H9 (cell line): ENCODE measurements at regions not wholly inside any gene's neighbourhood (a gene's known extent, or its start where the extent isn't known, plus 50 kb on each side); places are given as distances from the start of the nearest gene placed in this dataset.

Experiments
- DNase-seq: peaks from one replicate; pipeline ENCODE4 v3.0.0-alpha.2; 2017
- H2AFZ ChIP-seq: one replicate; pipeline ENCODE4 v1.6.1; 2013; ENCODE audit warnings: mild to moderate bottlenecking, low read length, control low read depth, moderate library complexity
- H2AK5ac ChIP-seq: 2 replicates; pipeline ENCODE4 v1.6.1; 2013; ENCODE audit warnings: low read length, control low read depth, mixed read lengths; ENCODE audit not compliant: insufficient read length
- H2BK120ac ChIP-seq: one replicate; pipeline ENCODE4 v1.6.1; 2013; ENCODE audit warnings: low read depth, mild to moderate bottlenecking, low read length, control low read depth, inconsistent platforms; ENCODE audit not compliant: poor library complexity, severe bottlenecking
- H2BK12ac ChIP-seq: 2 replicates; pipeline ENCODE4 v1.6.1; 2013; ENCODE audit warnings: low read length, control low read depth, mixed read lengths, low read depth; ENCODE audit not compliant: insufficient read length
- H2BK15ac ChIP-seq: 2 replicates; pipeline ENCODE4 v1.6.1; 2013; ENCODE audit warnings: low read depth, low read length, control low read depth
- H2BK20ac ChIP-seq: one replicate; pipeline ENCODE4 v1.6.1; 2013; ENCODE audit warnings: low read depth, mild to moderate bottlenecking, low read length, control low read depth, inconsistent platforms; ENCODE audit not compliant: poor library complexity, severe bottlenecking
- H2BK5ac ChIP-seq: 2 replicates; pipeline ENCODE4 v1.6.1; 2013; ENCODE audit warnings: low read length, control low read depth, mixed read lengths; ENCODE audit not compliant: insufficient read length
- H3K14ac ChIP-seq: 2 replicates; pipeline ENCODE4 v1.6.1; 2013; ENCODE audit warnings: low read length, control low read depth; ENCODE audit not compliant: insufficient read depth
- H3K18ac ChIP-seq: 2 replicates; pipeline ENCODE4 v1.6.1; 2013; ENCODE audit warnings: low read depth, mild to moderate bottlenecking, mixed read lengths, low read length, control low read depth; ENCODE audit not compliant: insufficient read length
- H3K23ac ChIP-seq: 2 replicates; pipeline ENCODE4 v1.6.1; 2013; ENCODE audit warnings: low read length, control low read depth, mixed read lengths, low read depth; ENCODE audit not compliant: insufficient read length
- H3K23me2 ChIP-seq: 2 replicates; pipeline ENCODE4 v1.6.1; 2013; ENCODE audit warnings: low read depth, mild to moderate bottlenecking, mixed read lengths, low read length, control low read depth; ENCODE audit not compliant: insufficient read length, poor library complexity, severe bottlenecking
- H3K27ac ChIP-seq: 2 replicates; pipeline ENCODE4 v1.5.1; 2013; ENCODE audit warnings: low read length, control low read depth, mixed read lengths, low read depth; ENCODE audit not compliant: insufficient read length
- H3K27me3 ChIP-seq: 2 replicates; pipeline ENCODE4 v1.6.1; 2013; ENCODE audit warnings: low read length, control low read depth, inconsistent platforms; ENCODE audit not compliant: insufficient read depth
- H3K4ac ChIP-seq: 2 replicates; pipeline ENCODE4 v1.6.1; 2013; ENCODE audit warnings: low read depth, mild to moderate bottlenecking, control low read depth, inconsistent platforms, low read length, moderate library complexity
- H3K4me1 ChIP-seq: 2 replicates; pipeline ENCODE4 v1.6.1; 2013; ENCODE audit warnings: low read length, control low read depth, inconsistent platforms; ENCODE audit not compliant: insufficient read depth
- H3K4me2 ChIP-seq: 2 replicates; pipeline ENCODE4 v1.6.1; 2013; ENCODE audit warnings: low read length, control low read depth, mixed read lengths; ENCODE audit not compliant: insufficient read length, insufficient read depth
- H3K56ac ChIP-seq: 2 replicates; pipeline ENCODE4 v1.6.1; 2013; ENCODE audit warnings: low read depth, mild to moderate bottlenecking, mixed read lengths, low read length, control low read depth; ENCODE audit not compliant: insufficient read length
- H3K79me1 ChIP-seq: 2 replicates; pipeline ENCODE4 v1.6.1; 2013; ENCODE audit warnings: low read depth, mild to moderate bottlenecking, moderate library complexity, low read length, control low read depth, inconsistent platforms; ENCODE audit not compliant: insufficient read depth, poor library complexity, severe bottlenecking
- H3K79me2 ChIP-seq: 2 replicates; pipeline ENCODE4 v1.6.1; 2013; ENCODE audit warnings: low read length, control low read depth, inconsistent platforms; ENCODE audit not compliant: insufficient read depth
- H3K9ac ChIP-seq: 2 replicates; pipeline ENCODE4 v1.6.1; 2013; ENCODE audit warnings: low read length, control low read depth, mixed read lengths; ENCODE audit not compliant: insufficient read length; ENCODE audit errors: extremely low read depth
- H3K9me3 ChIP-seq: one replicate; pipeline ENCODE4 v1.6.1; 2013; ENCODE audit warnings: low read depth, low read length, inconsistent platforms; ENCODE audit not compliant: control insufficient read depth
- H3T11ph ChIP-seq: one replicate; pipeline ENCODE4 v1.6.1; 2013; ENCODE audit warnings: mild to moderate bottlenecking, low read length, control low read depth, inconsistent platforms
- H4K20me1 ChIP-seq: one replicate; pipeline ENCODE4 v1.6.1; 2013; ENCODE audit not compliant: control insufficient read depth, insufficient read length, insufficient read depth
- H4K5ac ChIP-seq: 2 replicates; pipeline ENCODE4 v1.6.1; 2013; ENCODE audit warnings: low read depth, mild to moderate bottlenecking, mixed read lengths, low read length, control low read depth; ENCODE audit not compliant: insufficient read length
- H4K8ac ChIP-seq: replicated peaks from 2 replicates; pipeline ENCODE4 v1.6.1; 2013; ENCODE audit warnings: low read length, control low read depth, mixed read lengths, low read depth; ENCODE audit not compliant: insufficient read length
- H4K91ac ChIP-seq: 2 replicates; pipeline ENCODE4 v1.6.1; 2013; ENCODE audit warnings: low read depth, mild to moderate bottlenecking, moderate library complexity, mixed read lengths, low read length, control low read depth; ENCODE audit not compliant: insufficient read length
- H3K27ac Mint-ChIP-seq, 3 experiments: 2 replicates in 2 of 3; 3 replicates in 1 of 3; pipeline ENCODE4 v1.8.0; 2020 to 2021; ENCODE audit warnings: mixed read lengths in 3 of 3, mild to moderate bottlenecking in 1 of 3, moderate library complexity in 1 of 3
- H3K27me3 Mint-ChIP-seq: 2 replicates; pipeline ENCODE4 v1.8.0; 2021; ENCODE audit warnings: low read depth, mild to moderate bottlenecking, moderate library complexity, mixed read lengths
- H3K36me3 Mint-ChIP-seq, 3 experiments: 2 replicates in 2 of 3; 3 replicates in 1 of 3; pipeline ENCODE4 v1.8.0; 2020 to 2021; ENCODE audit warnings: low read depth in 3 of 3, mixed read lengths in 3 of 3; ENCODE audit not compliant: insufficient read depth in 1 of 3
- H3K4me1 Mint-ChIP-seq, 2 experiments: 2 replicates each; pipeline ENCODE4 v1.8.0; 2020; ENCODE audit warnings: mixed read lengths in 2 of 2
- H3K4me3 Mint-ChIP-seq, 2 experiments: 2 replicates in 1 of 2; 3 replicates in 1 of 2; pipeline ENCODE4 v1.8.0; 2020 to 2021; ENCODE audit warnings: mild to moderate bottlenecking in 2 of 2, mixed read lengths in 2 of 2, moderate library complexity in 1 of 2
- H3K9me3 Mint-ChIP-seq, 2 experiments: 2 replicates in 1 of 2; 3 replicates in 1 of 2; pipeline ENCODE4 v1.8.0; 2020; ENCODE audit warnings: mild to moderate bottlenecking in 2 of 2, mixed read lengths in 2 of 2, moderate library complexity in 1 of 2
- WGBS: extraction: QIAGEN DNeasy Blood & Tissue Kit; methylation state at CpG from one replicate; pipeline ENCODE4 v1.1.7; 2013; ENCODE audit warnings: missing lambda C conversion rate, low lambda C conversion rate, mixed read lengths; ENCODE audit not compliant: insufficient read length; ENCODE audit errors: extremely low coverage; 5-methylcytosine and 5-hydroxymethylcytosine counted together
- TF ChIP-seq, protein P1 (sequence below): fragments of 200-600 bp; sonication (generic); conservative IDR thresholded peaks from 3 replicates; pipeline ENCODE4 v1.8.0; 2021; ENCODE audit warnings: antibody characterized with exemption, mild to moderate bottlenecking

DNA sequence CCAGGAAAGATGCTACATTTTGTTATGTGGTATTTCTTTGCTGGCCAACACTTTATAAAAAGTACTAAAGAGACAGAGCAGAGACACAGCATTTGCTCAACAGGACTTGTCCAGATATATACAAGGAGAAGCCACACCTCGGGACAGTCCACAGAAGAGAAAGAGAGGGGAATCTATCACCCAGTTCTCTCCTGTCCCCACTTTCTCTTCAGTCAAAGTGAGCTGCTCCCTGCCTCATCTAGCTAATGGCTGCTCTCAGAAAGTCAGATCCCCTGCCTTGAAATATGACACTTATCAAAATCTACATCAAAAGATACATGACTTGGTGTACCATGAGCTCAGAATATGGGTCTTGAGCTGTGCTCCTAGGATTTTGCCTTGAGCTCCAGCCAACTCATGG lies 86.7 kb upstream of the SPDL1 start:
- Histone ChIP-seq H3K23ac (no peak overlapping the region), H2BK5ac (no peak overlapping the region), H2BK15ac (no peak overlapping the region), H4K91ac (no peak overlapping the region), H3K27ac (no peak overlapping the region), H2BK20ac (no peak overlapping the region), H3K9ac (no peak overlapping the region), H3K18ac (no peak overlapping the region), H2BK120ac (no peak overlapping the region), H3K79me2 (no peaks in the 10 kb centered on the region), H3K14ac (no peak overlapping the region), H4K5ac (no peak overlapping the region), H3K27me3 (no peaks in the 10 kb centered on the region), H2AK5ac (no peak overlapping the region), H3K4me2 (no peak overlapping the region), H3K79me1 (no peaks in the 10 kb centered on the region), H3K4ac (no peak overlapping the region), H4K20me1 (no peaks in the 10 kb centered on the region), H3K23me2 (no peaks in the 10 kb centered on the region), H3K9me3 (no peaks in the 10 kb centered on the region), H4K8ac (no peak overlapping the region), H3K56ac (no peak overlapping the region), H2AFZ (no peak overlapping the region), H2BK12ac (no peak overlapping the region), H3K4me1 (no peaks in the 10 kb centered on the region), H3T11ph (no peak overlapping the region)
- no peaks in the 10 kb centered on the region for H3K9me3 Mint-ChIP-seq
- 0 out of 7 replicates have a peak overlapping the region, but pooled peaks of 1 of the 3 experiments have one; percentile 6 for H3K27ac Mint-ChIP-seq
- WGBS, result no CpG with 5 or more reads among the region's 1 CpG
- no peak for DNase-seq
- TF ChIP-seq, protein P1, sequence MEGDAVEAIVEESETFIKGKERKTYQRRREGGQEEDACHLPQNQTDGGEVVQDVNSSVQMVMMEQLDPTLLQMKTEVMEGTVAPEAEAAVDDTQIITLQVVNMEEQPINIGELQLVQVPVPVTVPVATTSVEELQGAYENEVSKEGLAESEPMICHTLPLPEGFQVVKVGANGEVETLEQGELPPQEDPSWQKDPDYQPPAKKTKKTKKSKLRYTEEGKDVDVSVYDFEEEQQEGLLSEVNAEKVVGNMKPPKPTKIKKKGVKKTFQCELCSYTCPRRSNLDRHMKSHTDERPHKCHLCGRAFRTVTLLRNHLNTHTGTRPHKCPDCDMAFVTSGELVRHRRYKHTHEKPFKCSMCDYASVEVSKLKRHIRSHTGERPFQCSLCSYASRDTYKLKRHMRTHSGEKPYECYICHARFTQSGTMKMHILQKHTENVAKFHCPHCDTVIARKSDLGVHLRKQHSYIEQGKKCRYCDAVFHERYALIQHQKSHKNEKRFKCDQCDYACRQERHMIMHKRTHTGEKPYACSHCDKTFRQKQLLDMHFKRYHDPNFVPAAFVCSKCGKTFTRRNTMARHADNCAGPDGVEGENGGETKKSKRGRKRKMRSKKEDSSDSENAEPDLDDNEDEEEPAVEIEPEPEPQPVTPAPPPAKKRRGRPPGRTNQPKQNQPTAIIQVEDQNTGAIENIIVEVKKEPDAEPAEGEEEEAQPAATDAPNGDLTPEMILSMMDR, result no peak
- H3K4me1 Mint-ChIP-seq, result no peaks in the 10 kb centered on the region
- H3K27me3 Mint-ChIP-seq, result no peaks in the 10 kb centered on the region; the same call in none of the 2 replicates
- H3K36me3 Mint-ChIP-seq, result no peaks in the 10 kb centered on the region
- no peak overlapping the region for H3K4me3 Mint-ChIP-seq
